ENCODE measurements at regions not wholly inside any gene's neighbourhood (a gene's known extent, or its start where the extent isn't known, plus 50 kb on each side); places are given as distances from the start of the nearest gene placed in this dataset.

GRCh38 chr13:44784708-44785080, 204.6 kb downstream of the NUFIP1 start (continued):
- TF ChIP-seq ATF3 (IDR thresholded peaks at IDR 0.05) = no peak

- DNase-seq (ENCODE audit: low read depth, low spot score) (no peak), ATAC-seq (no peak)
- Histone ChIP-seq H3K4me3 (replicated peaks in 1 of 2; ENCODE audit: low read depth in 1 of 2, low read length in 2 of 2) (no peak overlapping the region), H3K27ac (ENCODE audit: low read depth, low read length) (no peak overlapping the region), H4K20me1 (ENCODE audit: insufficient read depth) (no peaks in the 10 kb centered on the region), H3K36me3 (ENCODE audit: control insufficient read depth in 1 of 2, insufficient read depth in 2 of 2, low read length in 2 of 2) (no peaks in the 10 kb centered on the region), H3K27me3 (ENCODE audit: insufficient read depth, low read length) (no peaks in the 10 kb centered on the region), H3K9ac (ENCODE audit: low read length) (no peak overlapping the region), H3K4me1 (ENCODE audit: control insufficient read depth in 1 of 2, insufficient read depth in 2 of 2, low read length in 2 of 2) (no peaks in the 10 kb centered on the region), H2AFZ (ENCODE audit: low read depth, low read length, poor library complexity, severe bottlenecking) (no peak overlapping the region), H3K9me2 (ENCODE audit: insufficient read depth) (no peaks in the 10 kb centered on the region), H3K9me3 (ENCODE audit: control insufficient read depth in 1 of 2, insufficient read depth in 1 of 2, low read depth in 1 of 2, low read length in 2 of 2) (no peaks in the 10 kb centered on the region), H3K79me2 (ENCODE audit: insufficient read depth, low read length) (no peaks in the 10 kb centered on the region), H3K4me2 (ENCODE audit: low read length) (no peak overlapping the region)
- ChIA-PET POLR2A (no interaction called here), CTCF (no interaction called here), RAD21 (ENCODE audit: low non-redundant PET in 1 of 2, low total read pairs in 2 of 2, uncharacterized antibody in 2 of 2, unreplicated experiment in 2 of 2) (no interaction called here)
- intact Hi-C loops (cut with micrococcal nuclease) = no loop called here
- no TSS peak for BruUV-seq (replicated peaks)
- TF ChIP-seq, protein P1, sequence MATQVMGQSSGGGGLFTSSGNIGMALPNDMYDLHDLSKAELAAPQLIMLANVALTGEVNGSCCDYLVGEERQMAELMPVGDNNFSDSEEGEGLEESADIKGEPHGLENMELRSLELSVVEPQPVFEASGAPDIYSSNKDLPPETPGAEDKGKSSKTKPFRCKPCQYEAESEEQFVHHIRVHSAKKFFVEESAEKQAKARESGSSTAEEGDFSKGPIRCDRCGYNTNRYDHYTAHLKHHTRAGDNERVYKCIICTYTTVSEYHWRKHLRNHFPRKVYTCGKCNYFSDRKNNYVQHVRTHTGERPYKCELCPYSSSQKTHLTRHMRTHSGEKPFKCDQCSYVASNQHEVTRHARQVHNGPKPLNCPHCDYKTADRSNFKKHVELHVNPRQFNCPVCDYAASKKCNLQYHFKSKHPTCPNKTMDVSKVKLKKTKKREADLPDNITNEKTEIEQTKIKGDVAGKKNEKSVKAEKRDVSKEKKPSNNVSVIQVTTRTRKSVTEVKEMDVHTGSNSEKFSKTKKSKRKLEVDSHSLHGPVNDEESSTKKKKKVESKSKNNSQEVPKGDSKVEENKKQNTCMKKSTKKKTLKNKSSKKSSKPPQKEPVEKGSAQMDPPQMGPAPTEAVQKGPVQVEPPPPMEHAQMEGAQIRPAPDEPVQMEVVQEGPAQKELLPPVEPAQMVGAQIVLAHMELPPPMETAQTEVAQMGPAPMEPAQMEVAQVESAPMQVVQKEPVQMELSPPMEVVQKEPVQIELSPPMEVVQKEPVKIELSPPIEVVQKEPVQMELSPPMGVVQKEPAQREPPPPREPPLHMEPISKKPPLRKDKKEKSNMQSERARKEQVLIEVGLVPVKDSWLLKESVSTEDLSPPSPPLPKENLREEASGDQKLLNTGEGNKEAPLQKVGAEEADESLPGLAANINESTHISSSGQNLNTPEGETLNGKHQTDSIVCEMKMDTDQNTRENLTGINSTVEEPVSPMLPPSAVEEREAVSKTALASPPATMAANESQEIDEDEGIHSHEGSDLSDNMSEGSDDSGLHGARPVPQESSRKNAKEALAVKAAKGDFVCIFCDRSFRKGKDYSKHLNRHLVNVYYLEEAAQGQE (IDR thresholded peaks at IDR 0.05; ENCODE audit: low read depth) = no peak
- TF ChIP-seq CBX3 (IDR thresholded peaks at IDR 0.05; ENCODE audit: low read depth) (no peak), YY1 (IDR thresholded peaks at IDR 0.05; ENCODE audit: extremely low read depth, insufficient replicate concordance, low read depth, low read length) (no peak), SRF (IDR thresholded peaks at IDR 0.05; ENCODE audit: low read depth) (no peak)
- TF ChIP-seq, protein P2, sequence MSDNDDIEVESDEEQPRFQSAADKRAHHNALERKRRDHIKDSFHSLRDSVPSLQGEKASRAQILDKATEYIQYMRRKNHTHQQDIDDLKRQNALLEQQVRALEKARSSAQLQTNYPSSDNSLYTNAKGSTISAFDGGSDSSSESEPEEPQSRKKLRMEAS (IDR thresholded peaks at IDR 0.05) = no peak
Measured at GRCh38 chr13:44783994-44784707, 205.1 kb downstream of the NUFIP1 start.

Data from HCT116 (cell line).